Fibroblast of the aortic adventitia (primary cell): ENCODE measurements at regions not wholly inside any gene's neighbourhood (a gene's known extent, or its start where the extent isn't known, plus 50 kb on each side); places are given as distances from the start of the nearest gene placed in this dataset.

ENCODE experiments used
- DNase-seq: peaks from one replicate; pipeline ENCODE4 v3.0.0-alpha.2; 2010; ENCODE audit warnings: low read depth
- H3K4me3 ChIP-seq: 2 replicates; pipeline ENCODE4 v1.5.1; 2011; ENCODE audit warnings: low read depth, mild to moderate bottlenecking, control low read depth, low read length, moderate library complexity
- TF ChIP-seq, protein P1 (sequence below): IDR thresholded peaks from 2 replicates; pipeline ENCODE4 v1.5.1; 2011; ENCODE audit warnings: mild to moderate bottlenecking, low read length, control low read depth, inconsistent platforms; ENCODE audit not compliant: insufficient read depth

DNA sequence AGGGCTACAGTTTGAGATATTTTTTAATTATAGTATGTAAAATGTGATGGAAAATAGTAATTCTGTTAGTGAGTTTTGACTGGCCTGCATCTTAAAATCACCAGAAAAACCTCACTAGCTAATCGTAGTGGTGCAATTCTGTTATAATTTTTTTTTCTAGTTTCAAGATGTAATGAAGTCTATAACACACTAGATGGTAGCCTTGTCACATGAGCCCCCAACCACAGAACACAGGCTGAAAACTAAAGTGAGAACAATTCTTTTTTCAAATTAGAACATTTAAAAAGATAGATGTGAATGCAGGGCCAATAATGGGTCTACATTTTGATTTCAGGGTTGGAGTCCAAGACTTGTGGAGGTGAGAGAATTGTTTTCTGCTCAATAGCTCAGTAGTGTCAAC lies 83.3 kb upstream of the KCNH8 start:
- no peak for DNase-seq
- TF ChIP-seq, protein P1, sequence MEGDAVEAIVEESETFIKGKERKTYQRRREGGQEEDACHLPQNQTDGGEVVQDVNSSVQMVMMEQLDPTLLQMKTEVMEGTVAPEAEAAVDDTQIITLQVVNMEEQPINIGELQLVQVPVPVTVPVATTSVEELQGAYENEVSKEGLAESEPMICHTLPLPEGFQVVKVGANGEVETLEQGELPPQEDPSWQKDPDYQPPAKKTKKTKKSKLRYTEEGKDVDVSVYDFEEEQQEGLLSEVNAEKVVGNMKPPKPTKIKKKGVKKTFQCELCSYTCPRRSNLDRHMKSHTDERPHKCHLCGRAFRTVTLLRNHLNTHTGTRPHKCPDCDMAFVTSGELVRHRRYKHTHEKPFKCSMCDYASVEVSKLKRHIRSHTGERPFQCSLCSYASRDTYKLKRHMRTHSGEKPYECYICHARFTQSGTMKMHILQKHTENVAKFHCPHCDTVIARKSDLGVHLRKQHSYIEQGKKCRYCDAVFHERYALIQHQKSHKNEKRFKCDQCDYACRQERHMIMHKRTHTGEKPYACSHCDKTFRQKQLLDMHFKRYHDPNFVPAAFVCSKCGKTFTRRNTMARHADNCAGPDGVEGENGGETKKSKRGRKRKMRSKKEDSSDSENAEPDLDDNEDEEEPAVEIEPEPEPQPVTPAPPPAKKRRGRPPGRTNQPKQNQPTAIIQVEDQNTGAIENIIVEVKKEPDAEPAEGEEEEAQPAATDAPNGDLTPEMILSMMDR, result no peak
- H3K4me3 ChIP-seq, result no peak overlapping the region

DNA sequence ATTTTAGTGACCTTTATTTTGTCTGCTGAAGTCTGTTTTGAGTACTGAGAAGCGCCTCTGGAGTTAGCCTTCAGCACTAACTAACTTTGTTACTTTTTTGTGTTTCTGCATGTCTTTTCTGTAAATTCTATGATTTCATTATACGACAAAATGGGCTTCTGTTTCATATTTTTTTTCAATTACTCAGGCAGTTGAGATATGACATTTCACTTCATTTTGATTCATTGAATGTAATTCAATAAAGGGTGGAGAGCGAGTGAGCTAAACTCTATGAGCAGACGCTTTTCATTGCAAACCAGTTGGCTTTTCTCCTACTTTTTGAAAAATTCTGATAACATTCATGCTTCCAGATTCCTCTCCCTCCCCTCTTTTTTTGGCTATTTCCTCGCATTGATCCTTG lies 84.4 kb upstream of the KCNH8 start:
- DNase-seq, result no peak
- TF ChIP-seq, protein P1, result no peak
- H3K4me3 ChIP-seq, result no peak overlapping the region

DNA sequence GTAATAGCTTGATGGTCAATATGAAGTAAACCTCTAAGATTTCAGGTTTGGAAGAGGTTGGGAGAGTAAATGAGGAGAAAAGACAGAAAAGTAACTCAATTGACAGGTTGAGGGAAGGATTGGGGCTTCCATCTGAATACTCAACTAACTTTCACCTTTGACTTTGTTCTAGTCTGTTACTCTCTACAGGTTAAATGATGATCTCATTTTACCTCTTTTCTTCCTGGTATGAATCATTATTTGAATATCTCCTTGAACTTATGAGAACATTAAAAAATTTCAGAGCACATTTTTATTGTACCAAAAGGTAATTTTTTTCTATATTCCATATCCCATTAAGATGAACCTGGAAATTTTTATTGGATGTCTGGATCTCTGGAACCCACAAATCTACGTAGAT lies 87.9 kb upstream of the KCNH8 start:
- no peak overlapping the region for H3K4me3 ChIP-seq
- TF ChIP-seq, protein P1, result no peak
- DNase-seq, result no peak

DNA sequence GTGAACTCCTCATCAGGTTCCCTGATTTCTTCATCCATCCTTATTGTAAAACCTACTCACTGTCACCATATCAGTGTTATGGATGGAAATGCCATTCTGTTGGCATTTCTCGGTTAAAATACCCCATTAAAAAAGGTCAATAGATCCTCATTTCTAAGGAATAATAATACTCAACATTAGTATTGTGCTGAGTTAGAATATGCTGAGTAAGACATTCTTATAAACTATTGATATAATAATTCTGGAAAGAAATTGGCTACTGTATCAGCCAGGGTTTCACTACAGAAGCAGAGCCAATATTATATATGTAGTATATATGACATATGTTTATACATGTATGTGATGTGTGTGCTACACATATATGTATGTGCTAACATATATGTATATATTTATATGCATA lies 95.4 kb upstream of the KCNH8 start:
- H3K4me3 ChIP-seq, result no peak overlapping the region
- TF ChIP-seq, protein P1, result no peak
- no peak for DNase-seq

DNA sequence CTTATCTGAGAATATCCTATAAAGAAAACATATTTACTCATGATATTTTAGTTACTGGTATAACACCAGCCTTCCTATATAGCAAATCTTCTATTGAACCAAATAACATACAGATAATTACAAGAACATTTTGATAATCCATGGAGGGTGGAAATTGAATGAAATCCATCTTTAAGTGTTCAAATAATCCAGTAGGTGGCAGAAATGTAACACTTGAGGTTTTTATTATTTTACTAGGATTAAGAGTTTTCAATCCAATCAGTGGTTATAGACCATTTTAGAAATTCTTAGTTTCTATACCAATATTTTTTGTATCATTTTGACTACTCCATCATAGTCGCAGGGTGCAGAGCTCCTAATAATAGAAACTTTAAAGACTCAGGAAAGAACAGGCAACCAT lies 101.9 kb upstream of the KCNH8 start:
- TF ChIP-seq, protein P1, result no peak
- DNase-seq, result no peak
- no peak overlapping the region for H3K4me3 ChIP-seq

DNA sequence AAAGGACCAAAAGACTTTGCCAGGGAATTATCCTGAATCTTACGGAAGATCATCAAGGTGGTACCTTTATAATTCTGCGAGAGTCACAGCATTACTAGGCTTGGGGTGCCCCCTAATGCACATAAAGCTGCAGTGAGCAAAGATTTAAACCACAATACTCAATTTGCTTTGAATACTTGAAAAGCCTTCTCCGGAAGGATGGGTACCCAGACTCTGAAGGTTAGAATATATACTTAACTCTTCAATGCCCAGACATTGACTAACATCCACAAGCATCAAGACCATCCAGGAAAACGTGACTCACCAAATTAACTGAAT lies 117.8 kb upstream of the KCNH8 start:
- no peak overlapping the region for H3K4me3 ChIP-seq
- TF ChIP-seq, protein P1, result no peak
- no peak for DNase-seq

DNA sequence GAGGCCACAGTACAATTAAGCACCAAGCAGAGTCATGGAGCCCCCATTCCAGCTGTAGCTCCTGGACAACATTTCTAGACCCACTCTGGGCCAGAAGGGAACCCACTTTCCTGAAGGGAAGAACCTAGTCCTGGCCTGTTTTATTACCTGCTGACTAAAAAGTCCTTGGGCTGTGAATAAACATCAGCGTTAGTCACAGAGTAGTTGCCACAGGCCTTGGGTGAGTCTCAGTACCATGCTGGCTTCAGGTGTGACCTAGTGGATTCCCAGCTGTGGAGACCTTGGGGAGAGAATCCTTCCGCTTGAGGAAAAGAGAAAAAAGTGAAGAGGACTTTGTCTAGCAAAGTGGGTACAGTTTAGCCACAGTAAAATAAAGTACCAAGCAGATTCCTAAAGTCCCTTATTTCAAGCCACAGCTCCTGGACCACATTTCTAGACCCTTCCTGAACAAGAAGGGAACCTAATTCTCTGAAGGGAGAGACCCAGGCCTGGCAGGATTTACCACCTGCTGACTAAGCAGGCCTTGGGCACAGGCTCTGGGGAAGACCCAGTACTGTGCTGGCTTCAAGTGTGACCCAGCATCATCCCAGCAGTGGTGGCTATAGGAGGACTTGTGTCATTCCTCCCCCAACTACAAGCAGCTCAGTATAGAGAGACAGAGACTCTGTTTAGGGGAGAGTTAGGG lies 118.3 kb upstream of the KCNH8 start:
- no peak overlapping the region for H3K4me3 ChIP-seq
- TF ChIP-seq, protein P1, result no peak

More for the DNA sequence above, 118.3 kb upstream of the KCNH8 start:
- DNase-seq, result no peak
